ENCODE measurements at regions not wholly inside any gene's neighbourhood (a gene's known extent, or its start where the extent isn't known, plus 50 kb on each side); places are given as distances from the start of the nearest gene placed in this dataset.

- BruUV-seq (replicated peaks), result no TSS peak
- no peak overlapping the region for H3K9ac ChIP-seq (ENCODE audit: low read length)
- DNase-seq (ENCODE audit: low read depth, low spot score) (no peak), ATAC-seq (no peak)
- no peak overlapping the region for H3K27ac ChIP-seq (ENCODE audit: low read depth, low read length)
- H3K4me1 ChIP-seq (ENCODE audit: control insufficient read depth in 1 of 2, insufficient read depth in 2 of 2, low read length in 2 of 2), result no peaks in the 10 kb centered on the region
- no peak overlapping the region for H3K4me3 ChIP-seq (replicated peaks in 1 of 2; ENCODE audit: low read depth in 1 of 2, low read length in 2 of 2)
- no peak overlapping the region for H2AFZ ChIP-seq (ENCODE audit: low read depth, low read length, poor library complexity, severe bottlenecking)
- no peaks in the 10 kb centered on the region for H4K20me1 ChIP-seq (ENCODE audit: insufficient read depth)
- ChIA-PET POLR2A (no interaction called here), CTCF (interaction anchor here (0.6 kb wide), 1 partner anchor 634 kb away, joined by 3 read pairs; no protein-coding TSS in a partner anchor), RAD21 (ENCODE audit: low non-redundant PET in 1 of 2, low total read pairs in 2 of 2, uncharacterized antibody in 2 of 2, unreplicated experiment in 2 of 2) (no interaction called here)
- H3K36me3 ChIP-seq (ENCODE audit: control insufficient read depth in 1 of 2, insufficient read depth in 2 of 2, low read length in 2 of 2), result no peaks in the 10 kb centered on the region
- no peak for TF ChIP-seq TCF7L2 (IDR thresholded peaks at IDR 0.05; ENCODE audit: borderline replicate concordance, extremely low read depth, insufficient read depth, insufficient read length)
- no peak for TF ChIP-seq SIN3A (IDR thresholded peaks at IDR 0.05; ENCODE audit: low read depth)
- no peak for TF ChIP-seq CEBPB (IDR thresholded peaks at IDR 0.05; ENCODE audit: low read depth)
- peaks cover 0 to 9% of the 10 kb centered on the region in 2 experiments; a peak in 2 of 4 replicates for H3K9me3 ChIP-seq (ENCODE audit: control insufficient read depth in 1 of 2, insufficient read depth in 1 of 2, low read depth in 1 of 2, low read length in 2 of 2)
- H3K79me2 ChIP-seq (ENCODE audit: insufficient read depth, low read length), result no peaks in the 10 kb centered on the region
- intact Hi-C loops (cut with micrococcal nuclease), result no loop called here
- no peak overlapping the region for H3K4me2 ChIP-seq (ENCODE audit: low read length)
- no peaks in the 10 kb centered on the region for H3K27me3 ChIP-seq (ENCODE audit: insufficient read depth, low read length)
- no peaks in the 10 kb centered on the region for H3K9me2 ChIP-seq (ENCODE audit: insufficient read depth)
Observed at GRCh38 chr11:26929806-26930517, 64.0 kb upstream of the FIBIN start.

GRCh38 chr11:26930518-26931247, 63.2 kb upstream of the FIBIN start:
- DNase-seq (ENCODE audit: low read depth, low spot score), result no peak
- no peak for TF ChIP-seq EGR1 (IDR thresholded peaks at IDR 0.05; ENCODE audit: low read depth)
- no peak for TF ChIP-seq MAX (IDR thresholded peaks at IDR 0.05)
- TF ChIP-seq ZNF274 (IDR thresholded peaks at IDR 0.05; ENCODE audit: low read depth, low read length), result no peak
- no peak for TF ChIP-seq REST (IDR thresholded peaks at IDR 0.05; ENCODE audit: low read depth)
- no peak for TF ChIP-seq JUND (IDR thresholded peaks at IDR 0.05)
- TF ChIP-seq POLR2AphosphoS5 (IDR thresholded peaks at IDR 0.05; ENCODE audit: low read depth, low read length), result no peak
- TF ChIP-seq SP1 (IDR thresholded peaks at IDR 0.05; ENCODE audit: low read depth), result no peak
- no peak for TF ChIP-seq CTCF (IDR thresholded peaks at IDR 0.05 in 2 of 3, conservative IDR thresholded peaks at IDR 0.05 in 1 of 3; ENCODE audit: borderline replicate concordance in 1 of 3, insufficient read depth in 1 of 3, low read depth in 2 of 3, low read length in 2 of 3)
- no peak for TF ChIP-seq ATF3 (IDR thresholded peaks at IDR 0.05)
- TF ChIP-seq EZH2phosphoT487 (IDR thresholded peaks at IDR 0.05; ENCODE audit: borderline replicate concordance), result no peak
- no peak for TF ChIP-seq POLR2A (IDR thresholded peaks at IDR 0.05; ENCODE audit: borderline replicate concordance, extremely low read depth, insufficient read depth, insufficient read length)
- no peaks in the 10 kb centered on the region for H3K27me3 ChIP-seq (ENCODE audit: insufficient read depth, low read length)
- H2AFZ ChIP-seq (ENCODE audit: low read depth, low read length, poor library complexity, severe bottlenecking), result no peak overlapping the region
- H4K20me1 ChIP-seq (ENCODE audit: insufficient read depth), result no peaks in the 10 kb centered on the region
- no peak for ATAC-seq
- no peaks in the 10 kb centered on the region for H3K4me1 ChIP-seq (ENCODE audit: control insufficient read depth in 1 of 2, insufficient read depth in 2 of 2, low read length in 2 of 2)
- H3K79me2 ChIP-seq (ENCODE audit: insufficient read depth, low read length), result no peaks in the 10 kb centered on the region
- ChIA-PET CTCF (no interaction called here), RAD21 (ENCODE audit: low non-redundant PET in 1 of 2, low total read pairs in 2 of 2, uncharacterized antibody in 2 of 2, unreplicated experiment in 2 of 2) (no interaction called here), POLR2A (no interaction called here)
- H3K9me3 ChIP-seq (ENCODE audit: control insufficient read depth in 1 of 2, insufficient read depth in 1 of 2, low read depth in 1 of 2, low read length in 2 of 2), result peaks cover 0 to 9% of the 10 kb centered on the region in 2 experiments; a peak in 2 of 4 replicates
- no peaks in the 10 kb centered on the region for H3K36me3 ChIP-seq (ENCODE audit: control insufficient read depth in 1 of 2, insufficient read depth in 2 of 2, low read length in 2 of 2)
- no peak overlapping the region for H3K4me2 ChIP-seq (ENCODE audit: low read length)
- H3K4me3 ChIP-seq (replicated peaks in 1 of 2; ENCODE audit: low read depth in 1 of 2, low read length in 2 of 2), result no peak overlapping the region
- H3K9ac ChIP-seq (ENCODE audit: low read length), result no peak overlapping the region
- H3K27ac ChIP-seq (ENCODE audit: low read depth, low read length), result no peak overlapping the region
- intact Hi-C loops (cut with micrococcal nuclease), result no loop called here
- no TSS peak for BruUV-seq (replicated peaks)
- H3K9me2 ChIP-seq (ENCODE audit: insufficient read depth), result no peaks in the 10 kb centered on the region

All from HCT116 (cell line).